ENCODE measurements at regions not wholly inside any gene's neighbourhood (a gene's known extent, or its start where the extent isn't known, plus 50 kb on each side); places are given as distances from the start of the nearest gene placed in this dataset.
"Not testable (repeated sequence)": the region's sequence is repeated elsewhere in the genome, so short reads cannot be mapped to it uniquely, and the experiment has no call there.

- in situ Hi-C loops (cut with MboI; ENCODE audit: low sequenced_read_pairs) = no loop called here
These were observed 533.5 kb downstream of the IGSF11 start for GRCh38 chr3:118501152-118501551.

- in situ Hi-C loops (cut with MboI; ENCODE audit: low sequenced_read_pairs) = no loop called here
These were observed 529.7 kb downstream of the IGSF11 start for GRCh38 chr3:118504906-118505305.

GRCh38 chr3:118505784-118506183 is 528.9 kb downstream of the IGSF11 start:
- in situ Hi-C loops (cut with MboI; ENCODE audit: low sequenced_read_pairs) = no loop called here

GRCh38 chr3:118511402-118511801 is 523.2 kb downstream of the IGSF11 start:
- in situ Hi-C loops (cut with MboI; ENCODE audit: low sequenced_read_pairs) = no loop called here

- in situ Hi-C loops (cut with MboI; ENCODE audit: low sequenced_read_pairs) = no loop called here
These were observed 522.3 kb downstream of the IGSF11 start for GRCh38 chr3:118512301-118512700.

GRCh38 chr3:118525077-118525476 is 509.6 kb downstream of the IGSF11 start:
- in situ Hi-C loops (cut with MboI; ENCODE audit: low sequenced_read_pairs) = no loop called here

- in situ Hi-C loops (cut with MboI; ENCODE audit: low sequenced_read_pairs) = no loop called here
These were observed 507.7 kb downstream of the IGSF11 start for GRCh38 chr3:118526758-118527513.

GRCh38 chr3:118527514-118528044 is 507.1 kb downstream of the IGSF11 start:
- in situ Hi-C loops (cut with MboI; ENCODE audit: low sequenced_read_pairs) = no loop called here

GRCh38 chr3:118529554-118529953 is 505.1 kb downstream of the IGSF11 start:
- in situ Hi-C loops (cut with MboI; ENCODE audit: low sequenced_read_pairs) = no loop called here

- in situ Hi-C loops (cut with MboI; ENCODE audit: low sequenced_read_pairs) = no loop called here
These were observed 504.2 kb downstream of the IGSF11 start for GRCh38 chr3:118530350-118530922.

GRCh38 chr3:118530927-118531356 is 503.7 kb downstream of the IGSF11 start:
- in situ Hi-C loops (cut with MboI; ENCODE audit: low sequenced_read_pairs) = not testable (repeated sequence)

- in situ Hi-C loops (cut with MboI; ENCODE audit: low sequenced_read_pairs) = no loop called here
These were observed 502.8 kb downstream of the IGSF11 start for GRCh38 chr3:118531816-118532215.

GRCh38 chr3:118533676-118534075 is 501.0 kb downstream of the IGSF11 start:
- in situ Hi-C loops (cut with MboI; ENCODE audit: low sequenced_read_pairs) = no loop called here

- in situ Hi-C loops (cut with MboI; ENCODE audit: low sequenced_read_pairs) = no loop called here
These were observed 500.1 kb downstream of the IGSF11 start for GRCh38 chr3:118534519-118534918.

GRCh38 chr3:118536764-118537163 is 497.9 kb downstream of the IGSF11 start:
- in situ Hi-C loops (cut with MboI; ENCODE audit: low sequenced_read_pairs) = no loop called here

GRCh38 chr3:118537454-118537853 is 497.2 kb downstream of the IGSF11 start:
- in situ Hi-C loops (cut with MboI; ENCODE audit: low sequenced_read_pairs) = no loop called here

- in situ Hi-C loops (cut with MboI; ENCODE audit: low sequenced_read_pairs) = no loop called here
These were observed 496.5 kb downstream of the IGSF11 start for GRCh38 chr3:118538187-118538586.

GRCh38 chr3:118539820-118540447 is 494.7 kb downstream of the IGSF11 start:
- in situ Hi-C loops (cut with MboI; ENCODE audit: low sequenced_read_pairs) = not testable (repeated sequence)

GRCh38 chr3:118540448-118540821 is 494.2 kb downstream of the IGSF11 start:
- in situ Hi-C loops (cut with MboI; ENCODE audit: low sequenced_read_pairs) = not testable (repeated sequence)

GRCh38 chr3:118540826-118541225 is 493.8 kb downstream of the IGSF11 start:
- in situ Hi-C loops (cut with MboI; ENCODE audit: low sequenced_read_pairs) = no loop called here

GRCh38 chr3:118541796-118542195 is 492.9 kb downstream of the IGSF11 start:
- in situ Hi-C loops (cut with MboI; ENCODE audit: low sequenced_read_pairs) = no loop called here

- in situ Hi-C loops (cut with MboI; ENCODE audit: low sequenced_read_pairs) = no loop called here
These were observed 490.8 kb downstream of the IGSF11 start for GRCh38 chr3:118543832-118544231.
